Liver (tissue), 8 donors: ENCODE measurements at regions not wholly inside any gene's neighbourhood (a gene's known extent, or its start where the extent isn't known, plus 50 kb on each side); places are given as distances from the start of the nearest gene placed in this dataset.

Experiments
- DNase-seq: peaks from one replicate; pipeline ENCODE4 v3.0.0-alpha.2; 2017; ENCODE audit warnings: low spot score
- H3K27ac ChIP-seq, 2 donors: one replicate each; pipeline ENCODE4 v1.7.0; 2013; ENCODE audit warnings: inconsistent platforms in 2 of 2, low read length in 2 of 2, control low read depth in 1 of 2, low read depth in 1 of 2, mild to moderate bottlenecking in 1 of 2
- H3K27me3 ChIP-seq, 4 donors: one replicate each; pipeline versions ENCODE4 v1.6.1 to v1.7.0; 2013; ENCODE audit warnings: low read length in 3 of 4, inconsistent platforms in 1 of 4, mild to moderate bottlenecking in 1 of 4, moderate library complexity in 1 of 4; ENCODE audit not compliant: control insufficient read depth in 4 of 4, insufficient read depth in 4 of 4
- H3K36me3 ChIP-seq, 4 donors: one replicate each; pipeline versions ENCODE4 v1.6.1 to v1.7.0; 2013; ENCODE audit warnings: low read length in 3 of 4, mild to moderate bottlenecking in 3 of 4, low read depth in 1 of 4, moderate library complexity in 1 of 4; ENCODE audit not compliant: control insufficient read depth in 4 of 4, insufficient read depth in 3 of 4
- H3K4me1 ChIP-seq, 4 donors: one replicate each; pipeline versions ENCODE4 v1.6.1 to v1.7.0; 2013; ENCODE audit warnings: low read length in 3 of 4, mild to moderate bottlenecking in 3 of 4, moderate library complexity in 1 of 4; ENCODE audit not compliant: control insufficient read depth in 4 of 4, insufficient read depth in 4 of 4
- H3K4me3 ChIP-seq, 3 donors: one replicate each; pipeline versions ENCODE4 v1.6.1 to v1.7.0; 2013; ENCODE audit warnings: low read length in 3 of 3, control low read depth in 1 of 3, low read depth in 1 of 3, mild to moderate bottlenecking in 1 of 3
- H3K9ac ChIP-seq, 2 donors: one replicate each; pipeline ENCODE4 v1.7.0; 2013; ENCODE audit warnings: low read length in 2 of 2, mild to moderate bottlenecking in 2 of 2, moderate library complexity in 2 of 2, control low read depth in 1 of 2, low read depth in 1 of 2
- H3K9me3 ChIP-seq, 4 donors: one replicate each; pipeline versions ENCODE4 v1.6.1 to v1.7.0; 2013; ENCODE audit warnings: low read length in 3 of 4; ENCODE audit not compliant: control insufficient read depth in 4 of 4
- EGR1 ChIP-seq, 2 donors: IDR thresholded peaks; 2 replicates each; pipeline ENCODE4 v1.6.1; 2016 to 2018; ENCODE audit warnings: antibody characterized with exemption in 2 of 2, low read depth in 2 of 2
- FOXA1 ChIP-seq: IDR thresholded peaks from 2 replicates; pipeline ENCODE4 v1.6.1; 2016; ENCODE audit warnings: antibody characterized with exemption
- FOXA2 ChIP-seq: IDR thresholded peaks from 2 replicates; pipeline ENCODE4 v1.6.1; 2016; ENCODE audit warnings: antibody characterized with exemption
- GABPA ChIP-seq, 2 donors: IDR thresholded peaks in 1 of 2; conservative IDR thresholded peaks in 1 of 2; 2 replicates each; pipeline ENCODE4 v1.6.1; 2016; ENCODE audit warnings: antibody characterized with exemption in 2 of 2, mild to moderate bottlenecking in 1 of 2, moderate library complexity in 1 of 2
- HNF4A ChIP-seq, 2 donors: conservative IDR thresholded peaks; 2 replicates each; pipeline ENCODE4 v1.6.1; 2016; ENCODE audit warnings: antibody characterized with exemption in 2 of 2, mild to moderate bottlenecking in 2 of 2
- HNF4G ChIP-seq: IDR thresholded peaks from 2 replicates; pipeline ENCODE4 v1.6.1; 2016; ENCODE audit warnings: antibody characterized with exemption
- JUND ChIP-seq, 2 donors: IDR thresholded peaks; 2 replicates each; pipeline ENCODE4 v1.6.1; 2016; ENCODE audit warnings: antibody characterized with exemption in 2 of 2
- NR2F2 ChIP-seq: IDR thresholded peaks from 2 replicates; pipeline ENCODE4 v1.6.1; 2016; ENCODE audit warnings: antibody characterized with exemption
- RAD21 ChIP-seq, 2 donors: IDR thresholded peaks; 2 replicates each; pipeline ENCODE4 v1.6.1; 2016; ENCODE audit warnings: antibody characterized with exemption in 2 of 2, mild to moderate bottlenecking in 2 of 2
- RXRA ChIP-seq, 2 donors: IDR thresholded peaks; 2 replicates each; pipeline ENCODE4 v1.6.1; 2017 to 2018; ENCODE audit warnings: antibody characterized with exemption in 2 of 2, mild to moderate bottlenecking in 1 of 2
- SP1 ChIP-seq: IDR thresholded peaks from 2 replicates; pipeline ENCODE4 v1.6.1; 2018; ENCODE audit warnings: antibody characterized with exemption, mild to moderate bottlenecking
- TAF1 ChIP-seq: conservative IDR thresholded peaks from 2 replicates; pipeline ENCODE4 v1.6.1; 2016; ENCODE audit warnings: antibody characterized with exemption, mild to moderate bottlenecking
- YY1 ChIP-seq: IDR thresholded peaks from 2 replicates; pipeline ENCODE4 v1.6.1; 2016; ENCODE audit warnings: antibody characterized with exemption, mild to moderate bottlenecking
- WGBS: extraction: QIAGEN DNeasy Blood & Tissue Kit; methylation state at CpG from one replicate; pipeline ENCODE4 v1.1.7; 2013; 5-methylcytosine and 5-hydroxymethylcytosine counted together
- TF ChIP-seq, protein P1 (sequence below): fragments of 150-350 bp; IDR thresholded peaks from 2 replicates; pipeline ENCODE4 v1.5.1; 2017; ENCODE audit warnings: improper control_type of control experiment, low read depth, low read length; ENCODE audit not compliant: missing input control
- TF ChIP-seq, protein P2 (sequence below): IDR thresholded peaks from 2 replicates; pipeline ENCODE4 v1.6.1; 2016; ENCODE audit warnings: antibody characterized with exemption
- TF ChIP-seq, protein P3 (sequence below): IDR thresholded peaks from 2 replicates; pipeline ENCODE4 v1.6.1; 2016; ENCODE audit warnings: antibody characterized with exemption, mild to moderate bottlenecking
- TF ChIP-seq, protein P4 (sequence below): IDR thresholded peaks from 2 replicates; pipeline ENCODE4 v1.6.1; 2016; ENCODE audit warnings: antibody characterized with exemption
- TF ChIP-seq, protein P5 (sequence below): IDR thresholded peaks from 2 replicates; pipeline ENCODE4 v1.6.1; 2016; ENCODE audit warnings: antibody characterized with exemption
- donor health status: healthy.
- donor health status: healthy.
- donor health status: healthy.
- donor health status: healthy.
- donor health status: healthy.

DNA sequence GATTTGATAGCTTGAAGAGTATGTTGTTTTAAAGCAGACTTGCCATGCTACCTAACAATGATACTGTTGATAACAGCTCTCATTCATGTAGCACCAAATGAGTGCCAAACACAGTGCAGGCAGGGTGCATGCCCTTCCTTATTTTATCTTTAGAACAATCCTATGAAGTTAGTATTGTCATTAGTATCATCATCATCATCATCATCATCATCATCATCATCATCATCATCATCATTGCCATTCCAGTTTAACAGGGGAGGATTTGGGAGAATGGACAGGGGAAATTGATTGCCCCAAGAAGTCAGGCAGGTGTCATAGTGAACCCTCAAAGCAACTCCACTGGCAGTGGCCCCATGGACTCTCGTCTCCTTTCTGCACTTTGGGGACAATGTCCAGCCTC is 734.9 kb downstream of the VRK1 start:
- H3K9ac ChIP-seq: no peak overlapping the region
- H3K27me3 ChIP-seq: no peaks in the 10 kb centered on the region
- H3K27ac ChIP-seq: no peak overlapping the region
- no peaks in the 10 kb centered on the region for H3K9me3 ChIP-seq
- no peaks in the 10 kb centered on the region for H3K36me3 ChIP-seq
- TF ChIP-seq RXRA (IDR thresholded peaks at IDR 0.05) (no peak), YY1 (no peak)
- TF ChIP-seq, protein P1, sequence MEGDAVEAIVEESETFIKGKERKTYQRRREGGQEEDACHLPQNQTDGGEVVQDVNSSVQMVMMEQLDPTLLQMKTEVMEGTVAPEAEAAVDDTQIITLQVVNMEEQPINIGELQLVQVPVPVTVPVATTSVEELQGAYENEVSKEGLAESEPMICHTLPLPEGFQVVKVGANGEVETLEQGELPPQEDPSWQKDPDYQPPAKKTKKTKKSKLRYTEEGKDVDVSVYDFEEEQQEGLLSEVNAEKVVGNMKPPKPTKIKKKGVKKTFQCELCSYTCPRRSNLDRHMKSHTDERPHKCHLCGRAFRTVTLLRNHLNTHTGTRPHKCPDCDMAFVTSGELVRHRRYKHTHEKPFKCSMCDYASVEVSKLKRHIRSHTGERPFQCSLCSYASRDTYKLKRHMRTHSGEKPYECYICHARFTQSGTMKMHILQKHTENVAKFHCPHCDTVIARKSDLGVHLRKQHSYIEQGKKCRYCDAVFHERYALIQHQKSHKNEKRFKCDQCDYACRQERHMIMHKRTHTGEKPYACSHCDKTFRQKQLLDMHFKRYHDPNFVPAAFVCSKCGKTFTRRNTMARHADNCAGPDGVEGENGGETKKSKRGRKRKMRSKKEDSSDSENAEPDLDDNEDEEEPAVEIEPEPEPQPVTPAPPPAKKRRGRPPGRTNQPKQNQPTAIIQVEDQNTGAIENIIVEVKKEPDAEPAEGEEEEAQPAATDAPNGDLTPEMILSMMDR: no peak
- TF ChIP-seq, protein P2, sequence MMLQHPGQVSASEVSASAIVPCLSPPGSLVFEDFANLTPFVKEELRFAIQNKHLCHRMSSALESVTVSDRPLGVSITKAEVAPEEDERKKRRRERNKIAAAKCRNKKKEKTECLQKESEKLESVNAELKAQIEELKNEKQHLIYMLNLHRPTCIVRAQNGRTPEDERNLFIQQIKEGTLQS: no peak
- H3K4me1 ChIP-seq: no peaks in the 10 kb centered on the region
- H3K4me3 ChIP-seq: no peak overlapping the region
- DNase-seq: no peak
- 80% methylated on average over 1 of the region's 1 CpG for WGBS

DNA sequence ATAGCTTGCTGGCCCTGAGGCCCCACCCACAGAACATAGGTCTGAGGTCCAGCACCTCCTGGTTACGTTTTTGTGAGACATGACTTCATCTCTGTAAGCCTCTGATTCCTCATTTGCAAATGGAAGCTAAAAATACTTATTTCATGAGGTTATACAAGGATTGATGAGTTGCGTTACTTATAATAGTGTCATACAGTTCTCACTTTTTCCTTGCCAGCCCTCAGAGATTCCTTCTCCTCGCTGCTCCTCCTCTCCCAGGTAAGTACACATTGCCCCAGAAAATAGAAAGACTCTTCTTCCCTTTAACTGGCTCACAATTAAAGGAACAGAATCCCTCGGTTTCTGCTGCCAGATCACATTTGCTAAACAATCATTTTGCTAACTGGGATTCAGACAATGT is 739.2 kb downstream of the VRK1 start:
- H3K9ac ChIP-seq: no peak overlapping the region
- WGBS: 59% methylated on average over 4 of the region's 4 CpGs

More for the DNA sequence above, 739.2 kb downstream of the VRK1 start:
- Histone ChIP-seq H3K9me3 (no peaks in the 10 kb centered on the region), H3K27me3 (peaks cover 0 to 4% (median 0%) of the 10 kb centered on the region in 4 donors), H3K4me3 (no peak overlapping the region), H3K36me3 (no peaks in the 10 kb centered on the region), H3K4me1 (no peaks in the 10 kb centered on the region), H3K27ac (no peak overlapping the region)
- no peak for DNase-seq
- TF ChIP-seq EGR1 (IDR thresholded peaks at IDR 0.05; ENCODE audit: low read depth in 2 of 2) (no peak), JUND (IDR thresholded peaks at IDR 0.05) (no peak), GABPA (IDR thresholded peaks at IDR 0.05 in 1 of 2, conservative IDR thresholded peaks at IDR 0.05 in 1 of 2) (no peak), RXRA (IDR thresholded peaks at IDR 0.05) (no peak), FOXA1 (no peak), HNF4A (conservative IDR thresholded peaks at IDR 0.05) (no peak), TAF1 (no peak), FOXA2 (no peak), YY1 (no peak), RAD21 (IDR thresholded peaks at IDR 0.05) (no peak), NR2F2 (no peak), HNF4G (no peak), SP1 (no peak)
- TF ChIP-seq, protein P3, sequence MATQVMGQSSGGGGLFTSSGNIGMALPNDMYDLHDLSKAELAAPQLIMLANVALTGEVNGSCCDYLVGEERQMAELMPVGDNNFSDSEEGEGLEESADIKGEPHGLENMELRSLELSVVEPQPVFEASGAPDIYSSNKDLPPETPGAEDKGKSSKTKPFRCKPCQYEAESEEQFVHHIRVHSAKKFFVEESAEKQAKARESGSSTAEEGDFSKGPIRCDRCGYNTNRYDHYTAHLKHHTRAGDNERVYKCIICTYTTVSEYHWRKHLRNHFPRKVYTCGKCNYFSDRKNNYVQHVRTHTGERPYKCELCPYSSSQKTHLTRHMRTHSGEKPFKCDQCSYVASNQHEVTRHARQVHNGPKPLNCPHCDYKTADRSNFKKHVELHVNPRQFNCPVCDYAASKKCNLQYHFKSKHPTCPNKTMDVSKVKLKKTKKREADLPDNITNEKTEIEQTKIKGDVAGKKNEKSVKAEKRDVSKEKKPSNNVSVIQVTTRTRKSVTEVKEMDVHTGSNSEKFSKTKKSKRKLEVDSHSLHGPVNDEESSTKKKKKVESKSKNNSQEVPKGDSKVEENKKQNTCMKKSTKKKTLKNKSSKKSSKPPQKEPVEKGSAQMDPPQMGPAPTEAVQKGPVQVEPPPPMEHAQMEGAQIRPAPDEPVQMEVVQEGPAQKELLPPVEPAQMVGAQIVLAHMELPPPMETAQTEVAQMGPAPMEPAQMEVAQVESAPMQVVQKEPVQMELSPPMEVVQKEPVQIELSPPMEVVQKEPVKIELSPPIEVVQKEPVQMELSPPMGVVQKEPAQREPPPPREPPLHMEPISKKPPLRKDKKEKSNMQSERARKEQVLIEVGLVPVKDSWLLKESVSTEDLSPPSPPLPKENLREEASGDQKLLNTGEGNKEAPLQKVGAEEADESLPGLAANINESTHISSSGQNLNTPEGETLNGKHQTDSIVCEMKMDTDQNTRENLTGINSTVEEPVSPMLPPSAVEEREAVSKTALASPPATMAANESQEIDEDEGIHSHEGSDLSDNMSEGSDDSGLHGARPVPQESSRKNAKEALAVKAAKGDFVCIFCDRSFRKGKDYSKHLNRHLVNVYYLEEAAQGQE: no peak
- TF ChIP-seq, protein P2: no peak
- TF ChIP-seq, protein P4, sequence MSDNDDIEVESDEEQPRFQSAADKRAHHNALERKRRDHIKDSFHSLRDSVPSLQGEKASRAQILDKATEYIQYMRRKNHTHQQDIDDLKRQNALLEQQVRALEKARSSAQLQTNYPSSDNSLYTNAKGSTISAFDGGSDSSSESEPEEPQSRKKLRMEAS: no peak
- TF ChIP-seq, protein P1: no peak
- TF ChIP-seq, protein P5, sequence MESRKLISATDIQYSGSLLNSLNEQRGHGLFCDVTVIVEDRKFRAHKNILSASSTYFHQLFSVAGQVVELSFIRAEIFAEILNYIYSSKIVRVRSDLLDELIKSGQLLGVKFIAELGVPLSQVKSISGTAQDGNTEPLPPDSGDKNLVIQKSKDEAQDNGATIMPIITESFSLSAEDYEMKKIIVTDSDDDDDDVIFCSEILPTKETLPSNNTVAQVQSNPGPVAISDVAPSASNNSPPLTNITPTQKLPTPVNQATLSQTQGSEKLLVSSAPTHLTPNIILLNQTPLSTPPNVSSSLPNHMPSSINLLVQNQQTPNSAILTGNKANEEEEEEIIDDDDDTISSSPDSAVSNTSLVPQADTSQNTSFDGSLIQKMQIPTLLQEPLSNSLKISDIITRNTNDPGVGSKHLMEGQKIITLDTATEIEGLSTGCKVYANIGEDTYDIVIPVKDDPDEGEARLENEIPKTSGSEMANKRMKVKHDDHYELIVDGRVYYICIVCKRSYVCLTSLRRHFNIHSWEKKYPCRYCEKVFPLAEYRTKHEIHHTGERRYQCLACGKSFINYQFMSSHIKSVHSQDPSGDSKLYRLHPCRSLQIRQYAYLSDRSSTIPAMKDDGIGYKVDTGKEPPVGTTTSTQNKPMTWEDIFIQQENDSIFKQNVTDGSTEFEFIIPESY: no peak
